GM23338 (cell line): ENCODE measurements at regions not wholly inside any gene's neighbourhood (a gene's known extent, or its start where the extent isn't known, plus 50 kb on each side); places are given as distances from the start of the nearest gene placed in this dataset.

ENCODE experiments used
- ATAC-seq: fragments of 200-7000 bp; cut with Tn5 transposase; 3 replicates; pipeline ENCODE4 v1.9.1; 2020
- DNase-seq: peaks from one replicate; pipeline ENCODE4 v3.0.0-alpha.2; 2015; ENCODE audit warnings: low spot score
- H2AFZ ChIP-seq: fragments of 200-600 bp; sonication (generic); 2 replicates; pipeline ENCODE4 v1.8.0; 2016; ENCODE audit warnings: antibody characterized with exemption, mild to moderate bottlenecking, moderate library complexity
- H3F3A ChIP-seq: fragments of 200-600 bp; sonication (generic); replicated peaks from 2 replicates; pipeline ENCODE4 v1.8.0; 2017; ENCODE audit warnings: antibody characterized with exemption, mixed run types, low read depth
- H3K27ac ChIP-seq: fragments of 200-600 bp; sonication (generic); 2 replicates; pipeline ENCODE4 v1.6.1; 2016; ENCODE audit warnings: low read depth
- H3K27me3 ChIP-seq: fragments of 200-600 bp; sonication (generic); 2 replicates; pipeline ENCODE4 v1.8.0; 2016; ENCODE audit warnings: mild to moderate bottlenecking, mixed run types, moderate library complexity; ENCODE audit not compliant: insufficient read depth
- H3K36me3 ChIP-seq: fragments of 200-600 bp; sonication (generic); 2 replicates; pipeline ENCODE4 v1.8.0; 2016; ENCODE audit warnings: mild to moderate bottlenecking; ENCODE audit not compliant: insufficient read depth
- H3K4me1 ChIP-seq: fragments of 200-600 bp; sonication (generic); 2 replicates; pipeline ENCODE4 v1.8.0; 2016; ENCODE audit warnings: mild to moderate bottlenecking, moderate library complexity; ENCODE audit not compliant: insufficient read depth
- H3K4me2 ChIP-seq: fragments of 200-600 bp; sonication (generic); 2 replicates; pipeline ENCODE4 v1.7.1; 2017; ENCODE audit warnings: mixed run types
- H3K4me3 ChIP-seq: fragments of 200-600 bp; sonication (generic); 2 replicates; pipeline ENCODE4 v1.6.1; 2016; ENCODE audit warnings: mixed run types
- H3K79me2 ChIP-seq: fragments of 200-600 bp; sonication (generic); replicated peaks from 2 replicates; pipeline ENCODE4 v1.8.0; 2017; ENCODE audit warnings: mild to moderate bottlenecking; ENCODE audit not compliant: insufficient read depth
- H3K9me2 ChIP-seq: fragments of 200-600 bp; sonication (generic); 2 replicates; pipeline ENCODE4 v1.8.0; 2017; ENCODE audit not compliant: insufficient read depth
- H4K20me1 ChIP-seq: fragments of 200-600 bp; sonication (generic); replicated peaks from 2 replicates; pipeline ENCODE4 v1.8.0; 2017; ENCODE audit warnings: mild to moderate bottlenecking; ENCODE audit not compliant: insufficient read depth
- H3K27ac Mint-ChIP-seq: 2 replicates; pipeline ENCODE4 v1.8.0; 2020; ENCODE audit warnings: inconsistent platforms, mild to moderate bottlenecking, moderate library complexity, mixed read lengths
- H3K27me3 Mint-ChIP-seq: 3 replicates; pipeline ENCODE4 v1.8.0; 2022; ENCODE audit warnings: low read depth, mild to moderate bottlenecking, moderate library complexity, mixed read lengths, inconsistent platforms; ENCODE audit not compliant: insufficient read depth, poor library complexity
- H3K36me3 Mint-ChIP-seq: 3 replicates; pipeline ENCODE4 v1.8.0; 2021; ENCODE audit warnings: low read depth, mild to moderate bottlenecking, inconsistent platforms, moderate library complexity, mixed read lengths
- H3K4me1 Mint-ChIP-seq: 3 replicates; pipeline ENCODE4 v1.8.0; 2020; ENCODE audit warnings: mild to moderate bottlenecking, inconsistent platforms, mixed read lengths
- H3K4me3 Mint-ChIP-seq: 3 replicates; pipeline ENCODE4 v1.8.0; 2021; ENCODE audit warnings: moderate library complexity, mild to moderate bottlenecking, inconsistent platforms, mixed read lengths
- H3K9me3 Mint-ChIP-seq: 3 replicates; pipeline ENCODE4 v1.8.0; 2020; ENCODE audit warnings: moderate library complexity, mild to moderate bottlenecking, inconsistent platforms, mixed read lengths
- CREB1 ChIP-seq: fragments of 250-450 bp; sonication (Bioruptor Pico); IDR thresholded peaks from 2 replicates; pipeline ENCODE4 v1.5.0; 2020; ENCODE audit warnings: low read depth, mild to moderate bottlenecking, moderate library complexity
- CTCF ChIP-seq, 2 experiments: fragments of 200-600 bp in 1 of 2; sonication (generic) in 1 of 2; conservative IDR thresholded peaks; 2 replicates each; pipeline versions ENCODE4 v1.5.1 to v1.6.1; 2016 to 2017; ENCODE audit warnings: antibody characterized with exemption in 2 of 2, low read depth in 2 of 2, mild to moderate bottlenecking in 2 of 2, moderate library complexity in 1 of 2
- EZH2 ChIP-seq: fragments of 200-600 bp; sonication (generic); IDR thresholded peaks from one replicate; pipeline ENCODE4 v1.8.0; 2017; ENCODE audit warnings: antibody characterized with exemption, mild to moderate bottlenecking, low read depth; ENCODE audit not compliant: unreplicated experiment
- EZH2phosphoT487 ChIP-seq: fragments of 200-600 bp; sonication (generic); IDR thresholded peaks from one replicate; pipeline ENCODE4 v1.8.1; 2018; ENCODE audit warnings: antibody characterized with exemption; ENCODE audit not compliant: unreplicated experiment
- JUNB ChIP-seq: IDR thresholded peaks from one replicate; pipeline ENCODE4 v1.6.1; 2016; ENCODE audit warnings: antibody characterized with exemption; ENCODE audit not compliant: unreplicated experiment
- NANOG ChIP-seq: IDR thresholded peaks from 2 replicates; pipeline ENCODE4 v1.6.1; 2016; ENCODE audit warnings: antibody characterized with exemption, borderline replicate concordance
- POLR2AphosphoS5 ChIP-seq: IDR thresholded peaks from 2 replicates; pipeline ENCODE4 v1.6.1; 2016; ENCODE audit warnings: antibody characterized with exemption, low read depth
- STAT1 ChIP-seq: IDR thresholded peaks from one replicate; pipeline ENCODE4 v1.6.1; 2016; ENCODE audit warnings: antibody characterized with exemption; ENCODE audit not compliant: unreplicated experiment
- ZNF114 ChIP-seq: fragments of 250-450 bp; sonication (Bioruptor Pico); IDR thresholded peaks from 2 replicates; pipeline ENCODE4 v1.5.0; 2020; ENCODE audit warnings: mild to moderate bottlenecking, moderate library complexity
- ZNF331 ChIP-seq: fragments of 250-450 bp; sonication (Bioruptor Pico); IDR thresholded peaks from 2 replicates; pipeline ENCODE4 v1.5.0; 2020; ENCODE audit warnings: low read depth, mild to moderate bottlenecking, moderate library complexity
- TF ChIP-seq, protein P1 (sequence below): IDR thresholded peaks from one replicate; pipeline ENCODE4 v1.6.1; 2018; ENCODE audit warnings: antibody characterized with exemption; ENCODE audit not compliant: unreplicated experiment

GRCh38 chr4:45957353-45957752 is 166.5 kb downstream of the GABRG1 start:
- no peak for TF ChIP-seq JUNB
- no peak for TF ChIP-seq CREB1 (CRISPR knock-in tag)
- no peak for TF ChIP-seq POLR2AphosphoS5
- no peak for TF ChIP-seq EZH2phosphoT487
- TF ChIP-seq CTCF (conservative IDR thresholded peaks at IDR 0.05; ENCODE audit: low read depth in 2 of 2) = no peak
- TF ChIP-seq ZNF114 (CRISPR knock-in tag) = no peak
- TF ChIP-seq, protein P1, sequence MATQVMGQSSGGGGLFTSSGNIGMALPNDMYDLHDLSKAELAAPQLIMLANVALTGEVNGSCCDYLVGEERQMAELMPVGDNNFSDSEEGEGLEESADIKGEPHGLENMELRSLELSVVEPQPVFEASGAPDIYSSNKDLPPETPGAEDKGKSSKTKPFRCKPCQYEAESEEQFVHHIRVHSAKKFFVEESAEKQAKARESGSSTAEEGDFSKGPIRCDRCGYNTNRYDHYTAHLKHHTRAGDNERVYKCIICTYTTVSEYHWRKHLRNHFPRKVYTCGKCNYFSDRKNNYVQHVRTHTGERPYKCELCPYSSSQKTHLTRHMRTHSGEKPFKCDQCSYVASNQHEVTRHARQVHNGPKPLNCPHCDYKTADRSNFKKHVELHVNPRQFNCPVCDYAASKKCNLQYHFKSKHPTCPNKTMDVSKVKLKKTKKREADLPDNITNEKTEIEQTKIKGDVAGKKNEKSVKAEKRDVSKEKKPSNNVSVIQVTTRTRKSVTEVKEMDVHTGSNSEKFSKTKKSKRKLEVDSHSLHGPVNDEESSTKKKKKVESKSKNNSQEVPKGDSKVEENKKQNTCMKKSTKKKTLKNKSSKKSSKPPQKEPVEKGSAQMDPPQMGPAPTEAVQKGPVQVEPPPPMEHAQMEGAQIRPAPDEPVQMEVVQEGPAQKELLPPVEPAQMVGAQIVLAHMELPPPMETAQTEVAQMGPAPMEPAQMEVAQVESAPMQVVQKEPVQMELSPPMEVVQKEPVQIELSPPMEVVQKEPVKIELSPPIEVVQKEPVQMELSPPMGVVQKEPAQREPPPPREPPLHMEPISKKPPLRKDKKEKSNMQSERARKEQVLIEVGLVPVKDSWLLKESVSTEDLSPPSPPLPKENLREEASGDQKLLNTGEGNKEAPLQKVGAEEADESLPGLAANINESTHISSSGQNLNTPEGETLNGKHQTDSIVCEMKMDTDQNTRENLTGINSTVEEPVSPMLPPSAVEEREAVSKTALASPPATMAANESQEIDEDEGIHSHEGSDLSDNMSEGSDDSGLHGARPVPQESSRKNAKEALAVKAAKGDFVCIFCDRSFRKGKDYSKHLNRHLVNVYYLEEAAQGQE = no peak
- H2AFZ ChIP-seq = no peak overlapping the region
- Mint-ChIP-seq H3K4me1 (no peaks in the 10 kb centered on the region), H3K27me3 (peaks cover 1% of the 10 kb centered on the region), H3K9me3 (peaks cover 64% of the 10 kb centered on the region), H3K36me3 (peaks cover 8% of the 10 kb centered on the region; the same call in 2 of the 3 replicates), H3K27ac (no peak overlapping the region), H3K4me3 (no peak overlapping the region)
- DNase-seq = no peak
- H3F3A ChIP-seq = no peaks in the 10 kb centered on the region
- no peaks in the 10 kb centered on the region for H3K4me1 ChIP-seq
- no peak for ATAC-seq
- H3K79me2 ChIP-seq = no peaks in the 10 kb centered on the region
- H3K36me3 ChIP-seq = no peaks in the 10 kb centered on the region
- H3K4me2 ChIP-seq = no peak overlapping the region
- H3K4me3 ChIP-seq = no peak overlapping the region
- peaks cover 10% of the 10 kb centered on the region for H3K9me2 ChIP-seq
- no peak overlapping the region for H3K27ac ChIP-seq
- no peaks in the 10 kb centered on the region for H3K27me3 ChIP-seq
- H4K20me1 ChIP-seq = no peaks in the 10 kb centered on the region

DNA sequence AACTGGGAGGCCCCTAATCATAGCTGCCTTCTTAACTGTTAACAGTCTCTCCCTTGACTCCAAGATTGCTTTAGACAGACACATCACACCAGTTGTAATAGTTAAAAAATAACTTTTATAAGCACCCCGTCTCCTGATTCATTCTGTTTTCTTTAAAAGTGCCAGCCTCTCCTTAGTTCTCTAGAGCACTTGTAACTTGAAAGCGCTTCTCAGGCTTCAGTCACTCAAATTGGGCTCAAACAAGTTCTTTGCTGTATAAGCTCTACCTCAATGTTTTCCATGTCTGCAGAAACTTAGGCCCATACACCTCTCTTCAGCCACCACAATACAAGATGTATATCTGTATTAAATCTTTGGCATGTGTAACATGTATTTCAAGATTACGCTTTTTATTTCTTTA is 169.6 kb downstream of the GABRG1 start:
- H3K27me3 ChIP-seq = no peaks in the 10 kb centered on the region
- no peak overlapping the region for H3K4me3 ChIP-seq
- H3K4me3 Mint-ChIP-seq = no peak overlapping the region
- H3K27me3 Mint-ChIP-seq = no peaks in the 10 kb centered on the region
- peak overlapping the region; percentile 35; the same call in 1 of the 2 replicates for H2AFZ ChIP-seq
- no peaks in the 10 kb centered on the region for H3K36me3 ChIP-seq
- no peaks in the 10 kb centered on the region for H3K36me3 Mint-ChIP-seq
- DNase-seq (no peak), ATAC-seq (no peak)
- H3K27ac ChIP-seq = no peak overlapping the region
- H3K4me2 ChIP-seq = no peak overlapping the region
- H3K9me3 Mint-ChIP-seq = peaks cover 60% of the 10 kb centered on the region
- H3K9me2 ChIP-seq = no peaks in the 10 kb centered on the region
- no peaks in the 10 kb centered on the region for H3F3A ChIP-seq
- H4K20me1 ChIP-seq = no peaks in the 10 kb centered on the region
- no peaks in the 10 kb centered on the region for H3K79me2 ChIP-seq
- no peaks in the 10 kb centered on the region for H3K4me1 Mint-ChIP-seq
- H3K27ac Mint-ChIP-seq = no peak overlapping the region
- H3K4me1 ChIP-seq = no peaks in the 10 kb centered on the region
- TF ChIP-seq, protein P1 = no peak
- TF ChIP-seq EZH2 (no peak), POLR2AphosphoS5 (no peak), ZNF331 (CRISPR knock-in tag) (no peak), NANOG (no peak), EZH2phosphoT487 (no peak), STAT1 (no peak)
